ENCODE measurements at regions not wholly inside any gene's neighbourhood (a gene's known extent, or its start where the extent isn't known, plus 50 kb on each side); places are given as distances from the start of the nearest gene placed in this dataset.
"Not testable (repeated sequence)": the region's sequence is repeated elsewhere in the genome, so short reads cannot be mapped to it uniquely, and the experiment has no call there.

DNA sequence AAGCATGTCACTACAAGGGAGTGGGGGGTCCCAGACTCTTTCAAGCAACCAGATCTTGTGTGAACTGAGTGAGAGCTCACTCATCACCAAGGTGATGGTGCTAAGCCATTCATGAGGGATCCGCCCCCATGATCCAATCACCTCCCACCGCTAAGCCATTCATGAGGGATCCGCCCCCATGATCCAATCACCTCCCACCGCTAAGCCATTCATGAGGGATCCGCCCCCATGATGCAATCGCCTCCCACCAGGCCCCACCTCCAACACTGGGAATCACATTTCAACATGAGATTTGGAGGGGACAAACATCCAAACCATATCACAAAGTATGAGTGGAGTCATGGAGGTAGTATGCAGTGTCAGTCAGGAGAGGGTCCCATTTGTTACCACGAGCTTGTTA, 64.8 kb upstream of the PROKR2 start:
- not testable (repeated sequence) for DNase-seq (ENCODE audit: low read depth in 2 of 2); H3K4me2 ChIP-seq (ENCODE audit: extremely low read depth, insufficient read depth, low read length); H3K27me3 ChIP-seq (ENCODE audit: control insufficient read depth, insufficient read depth, low read length); H4K20me1 ChIP-seq (ENCODE audit: control insufficient read depth, extremely low read depth, insufficient read depth, low read length); H3K4me1 ChIP-seq (ENCODE audit: control insufficient read depth, extremely low read depth, insufficient read depth, low read length); H2AFZ ChIP-seq (ENCODE audit: low read length); H3K36me3 ChIP-seq (ENCODE audit: control insufficient read depth, insufficient read depth, low read length); H3K4me3 ChIP-seq (replicated peaks in 1 of 4; ENCODE audit: control extremely low read depth in 1 of 4, insufficient read depth in 1 of 4, low read depth in 3 of 4, low read length in 4 of 4); H3K27ac ChIP-seq (ENCODE audit: insufficient read depth, low read length); H3K9ac ChIP-seq (ENCODE audit: insufficient read depth, low read length); H3K79me2 ChIP-seq (ENCODE audit: control insufficient read depth, insufficient read depth, low read length); H3K9me3 ChIP-seq (ENCODE audit: control insufficient read depth, insufficient read depth, low read depth, low read length)

DNA sequence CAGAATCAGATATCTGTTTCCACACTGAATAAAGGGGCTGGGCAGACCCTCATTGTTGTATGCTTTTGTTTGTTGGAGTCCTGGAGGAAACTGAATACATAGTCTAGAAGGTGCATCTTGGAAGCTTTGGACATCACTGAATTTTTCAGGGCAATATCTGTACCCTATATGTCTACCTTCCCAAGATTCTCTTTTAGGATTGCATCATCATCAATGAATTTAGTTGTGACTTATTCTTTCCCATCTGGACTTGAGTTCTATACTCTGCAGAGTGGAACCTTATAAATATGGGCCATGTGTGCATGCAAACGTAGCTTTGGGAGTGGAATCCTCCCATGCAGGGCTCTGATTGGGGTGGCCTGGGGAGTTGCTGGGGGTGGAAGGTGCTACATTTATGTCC, 60.7 kb upstream of the PROKR2 start:
- no peak overlapping the region for H3K4me3 ChIP-seq (replicated peaks in 1 of 4; ENCODE audit: control extremely low read depth in 1 of 4, insufficient read depth in 1 of 4, low read depth in 3 of 4, low read length in 4 of 4)
- no peaks in the 10 kb centered on the region for H3K9me3 ChIP-seq (ENCODE audit: control insufficient read depth, insufficient read depth, low read depth, low read length)
- H3K4me1 ChIP-seq (ENCODE audit: control insufficient read depth, extremely low read depth, insufficient read depth, low read length) = no peaks in the 10 kb centered on the region
- TF ChIP-seq, protein P1, sequence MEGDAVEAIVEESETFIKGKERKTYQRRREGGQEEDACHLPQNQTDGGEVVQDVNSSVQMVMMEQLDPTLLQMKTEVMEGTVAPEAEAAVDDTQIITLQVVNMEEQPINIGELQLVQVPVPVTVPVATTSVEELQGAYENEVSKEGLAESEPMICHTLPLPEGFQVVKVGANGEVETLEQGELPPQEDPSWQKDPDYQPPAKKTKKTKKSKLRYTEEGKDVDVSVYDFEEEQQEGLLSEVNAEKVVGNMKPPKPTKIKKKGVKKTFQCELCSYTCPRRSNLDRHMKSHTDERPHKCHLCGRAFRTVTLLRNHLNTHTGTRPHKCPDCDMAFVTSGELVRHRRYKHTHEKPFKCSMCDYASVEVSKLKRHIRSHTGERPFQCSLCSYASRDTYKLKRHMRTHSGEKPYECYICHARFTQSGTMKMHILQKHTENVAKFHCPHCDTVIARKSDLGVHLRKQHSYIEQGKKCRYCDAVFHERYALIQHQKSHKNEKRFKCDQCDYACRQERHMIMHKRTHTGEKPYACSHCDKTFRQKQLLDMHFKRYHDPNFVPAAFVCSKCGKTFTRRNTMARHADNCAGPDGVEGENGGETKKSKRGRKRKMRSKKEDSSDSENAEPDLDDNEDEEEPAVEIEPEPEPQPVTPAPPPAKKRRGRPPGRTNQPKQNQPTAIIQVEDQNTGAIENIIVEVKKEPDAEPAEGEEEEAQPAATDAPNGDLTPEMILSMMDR (conservative IDR thresholded peaks at IDR 0.05 in 1 of 2, IDR thresholded peaks at IDR 0.05 in 1 of 2; ENCODE audit: low read depth in 1 of 2, low read length in 2 of 2) = no peak
- TF ChIP-seq EZH2 (IDR thresholded peaks at IDR 0.05; ENCODE audit: low read length, missing control alignments) = no peak
- H4K20me1 ChIP-seq (ENCODE audit: control insufficient read depth, extremely low read depth, insufficient read depth, low read length) = no peaks in the 10 kb centered on the region
- no peak overlapping the region for H3K27ac ChIP-seq (ENCODE audit: insufficient read depth, low read length)
- H3K9ac ChIP-seq (ENCODE audit: insufficient read depth, low read length) = no peak overlapping the region
- no peaks in the 10 kb centered on the region for H3K79me2 ChIP-seq (ENCODE audit: control insufficient read depth, insufficient read depth, low read length)
- no peaks in the 10 kb centered on the region for H3K36me3 ChIP-seq (ENCODE audit: control insufficient read depth, insufficient read depth, low read length)
- DNase-seq (ENCODE audit: low read depth in 2 of 2) = no peak
- H3K27me3 ChIP-seq (ENCODE audit: control insufficient read depth, insufficient read depth, low read length) = no peaks in the 10 kb centered on the region
- no peak overlapping the region for H2AFZ ChIP-seq (ENCODE audit: low read length)
- H3K4me2 ChIP-seq (ENCODE audit: extremely low read depth, insufficient read depth, low read length) = no peak overlapping the region

DNA sequence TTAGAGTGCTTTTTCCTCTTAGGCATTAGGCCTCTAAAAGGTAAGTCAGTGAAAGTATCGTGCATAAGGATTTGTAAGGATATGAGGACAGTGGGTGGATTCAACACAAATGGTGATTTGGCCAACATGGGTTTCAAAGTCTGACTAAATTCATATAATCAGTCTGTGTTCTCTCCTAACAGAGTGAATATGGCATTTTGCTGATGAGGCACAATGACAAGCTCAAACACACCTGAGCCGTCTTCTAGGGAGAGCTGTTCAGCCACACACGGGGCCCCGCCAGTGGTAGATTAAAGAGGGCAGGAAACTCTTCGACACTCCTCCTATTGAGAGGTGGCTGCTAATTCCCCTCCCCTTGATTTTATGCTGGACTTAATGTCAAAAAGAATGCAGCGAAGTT, 59.5 kb upstream of the PROKR2 start:
- Histone ChIP-seq H3K9me3 (ENCODE audit: control insufficient read depth, insufficient read depth, low read depth, low read length) (no peaks in the 10 kb centered on the region), H2AFZ (ENCODE audit: low read length) (no peak overlapping the region), H3K4me3 (replicated peaks in 1 of 4; ENCODE audit: control extremely low read depth in 1 of 4, insufficient read depth in 1 of 4, low read depth in 3 of 4, low read length in 4 of 4) (no peak overlapping the region), H3K4me1 (ENCODE audit: control insufficient read depth, extremely low read depth, insufficient read depth, low read length) (no peaks in the 10 kb centered on the region), H3K27me3 (ENCODE audit: control insufficient read depth, insufficient read depth, low read length) (no peaks in the 10 kb centered on the region), H3K36me3 (ENCODE audit: control insufficient read depth, insufficient read depth, low read length) (no peaks in the 10 kb centered on the region), H3K9ac (ENCODE audit: insufficient read depth, low read length) (no peak overlapping the region), H3K4me2 (ENCODE audit: extremely low read depth, insufficient read depth, low read length) (no peak overlapping the region), H3K27ac (ENCODE audit: insufficient read depth, low read length) (no peak overlapping the region), H4K20me1 (ENCODE audit: control insufficient read depth, extremely low read depth, insufficient read depth, low read length) (no peaks in the 10 kb centered on the region), H3K79me2 (ENCODE audit: control insufficient read depth, insufficient read depth, low read length) (no peaks in the 10 kb centered on the region)
- TF ChIP-seq EZH2 (IDR thresholded peaks at IDR 0.05; ENCODE audit: low read length, missing control alignments) = no peak
- TF ChIP-seq, protein P1 (conservative IDR thresholded peaks at IDR 0.05 in 1 of 2, IDR thresholded peaks at IDR 0.05 in 1 of 2; ENCODE audit: low read depth in 1 of 2, low read length in 2 of 2) = no peak
- no peak for DNase-seq (ENCODE audit: low read depth in 2 of 2)

DNA sequence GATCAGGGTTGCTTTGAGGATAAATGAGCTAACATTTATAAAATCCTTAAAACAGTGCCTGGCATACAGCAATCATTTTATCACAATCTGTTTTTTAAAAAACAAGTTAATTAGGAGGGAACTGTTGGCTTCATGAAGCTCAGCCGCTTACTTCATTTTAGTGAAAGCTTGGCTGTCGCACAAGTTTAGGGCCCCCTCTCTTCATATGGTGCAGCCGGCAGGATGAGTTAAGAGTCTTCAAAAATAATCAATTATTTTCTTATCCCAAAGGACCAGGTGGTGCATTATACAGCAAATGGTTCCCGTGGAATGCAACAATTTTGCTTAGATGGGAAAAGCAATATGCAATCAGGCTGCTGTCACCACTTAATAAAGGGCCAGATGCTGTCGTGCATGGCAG, 57.4 kb upstream of the PROKR2 start:
- Histone ChIP-seq H3K4me1 (ENCODE audit: control insufficient read depth, extremely low read depth, insufficient read depth, low read length) (no peaks in the 10 kb centered on the region), H2AFZ (ENCODE audit: low read length) (no peak overlapping the region), H3K79me2 (ENCODE audit: control insufficient read depth, insufficient read depth, low read length) (no peaks in the 10 kb centered on the region), H3K4me3 (replicated peaks in 1 of 4; ENCODE audit: control extremely low read depth in 1 of 4, insufficient read depth in 1 of 4, low read depth in 3 of 4, low read length in 4 of 4) (no peak overlapping the region), H3K27me3 (ENCODE audit: control insufficient read depth, insufficient read depth, low read length) (no peaks in the 10 kb centered on the region), H3K36me3 (ENCODE audit: control insufficient read depth, insufficient read depth, low read length) (no peaks in the 10 kb centered on the region), H3K9me3 (ENCODE audit: control insufficient read depth, insufficient read depth, low read depth, low read length) (no peaks in the 10 kb centered on the region), H3K9ac (ENCODE audit: insufficient read depth, low read length) (no peak overlapping the region), H4K20me1 (ENCODE audit: control insufficient read depth, extremely low read depth, insufficient read depth, low read length) (no peaks in the 10 kb centered on the region), H3K27ac (ENCODE audit: insufficient read depth, low read length) (no peak overlapping the region), H3K4me2 (ENCODE audit: extremely low read depth, insufficient read depth, low read length) (no peak overlapping the region)
- TF ChIP-seq EZH2 (IDR thresholded peaks at IDR 0.05; ENCODE audit: low read length, missing control alignments) = no peak
- TF ChIP-seq, protein P1 (conservative IDR thresholded peaks at IDR 0.05 in 1 of 2, IDR thresholded peaks at IDR 0.05 in 1 of 2; ENCODE audit: low read depth in 1 of 2, low read length in 2 of 2) = no peak
- DNase-seq (ENCODE audit: low read depth in 2 of 2) = no peak
